ENCODE measurements at regions not wholly inside any gene's neighbourhood (a gene's known extent, or its start where the extent isn't known, plus 50 kb on each side); places are given as distances from the start of the nearest gene placed in this dataset.

GRCh38 chr5:152622628-152623027 lies 217.5 kb upstream of the NMUR2 start:
- no peaks in the 10 kb centered on the region for H3K36me3 ChIP-seq (ENCODE audit: insufficient read depth, low read length)
- H3K4me1 ChIP-seq (ENCODE audit: insufficient read depth, low read length): no peaks in the 10 kb centered on the region
- H3K9me3 ChIP-seq (ENCODE audit: insufficient read depth, low read length, severe bottlenecking): no peaks in the 10 kb centered on the region
- no peak overlapping the region for H3K4me3 ChIP-seq (ENCODE audit: low read depth in 1 of 2, low read length in 2 of 2)
- no peak overlapping the region for H3K4me2 ChIP-seq (ENCODE audit: insufficient read depth, low read length)
- no peak overlapping the region for H2AFZ ChIP-seq (ENCODE audit: low read depth, low read length)
- H3K27ac ChIP-seq (ENCODE audit: low read length): no peak overlapping the region
- no peak overlapping the region for H3K9ac ChIP-seq (ENCODE audit: low read depth, low read length)
- no peak for ATAC-seq (ENCODE audit: insufficient read depth, low read depth)
- H4K20me1 ChIP-seq (ENCODE audit: insufficient read depth, low read length): no peaks in the 10 kb centered on the region
- DNase-seq: no peak
- TF ChIP-seq EZH2 (IDR thresholded peaks at IDR 0.05; ENCODE audit: borderline replicate concordance, low read depth, low read length, severe bottlenecking) (no peak), CTCF (IDR thresholded peaks at IDR 0.05; ENCODE audit: borderline replicate concordance, extremely low read depth, low read length, poor library complexity, severe bottlenecking) (no peak)
- H3K79me2 ChIP-seq (ENCODE audit: insufficient read depth, low read length): no peaks in the 10 kb centered on the region
- no peaks in the 10 kb centered on the region for H3K27me3 ChIP-seq (ENCODE audit: insufficient read depth, low read length, poor library complexity)

- H3K36me3 ChIP-seq (ENCODE audit: insufficient read depth, low read length): no peaks in the 10 kb centered on the region
- no peak overlapping the region for H3K4me2 ChIP-seq (ENCODE audit: insufficient read depth, low read length)
- H4K20me1 ChIP-seq (ENCODE audit: insufficient read depth, low read length): no peaks in the 10 kb centered on the region
- H3K27ac ChIP-seq (ENCODE audit: low read length): no peak overlapping the region
- H3K9ac ChIP-seq (ENCODE audit: low read depth, low read length): no peak overlapping the region
- H3K4me3 ChIP-seq (ENCODE audit: low read depth in 1 of 2, low read length in 2 of 2): no peak overlapping the region
- H3K27me3 ChIP-seq (ENCODE audit: insufficient read depth, low read length, poor library complexity): no peaks in the 10 kb centered on the region
- H2AFZ ChIP-seq (ENCODE audit: low read depth, low read length): no peak overlapping the region
- H3K4me1 ChIP-seq (ENCODE audit: insufficient read depth, low read length): no peaks in the 10 kb centered on the region
- DNase-seq (no peak), ATAC-seq (ENCODE audit: insufficient read depth, low read depth) (no peak)
- no peaks in the 10 kb centered on the region for H3K79me2 ChIP-seq (ENCODE audit: insufficient read depth, low read length)
- TF ChIP-seq EZH2 (IDR thresholded peaks at IDR 0.05; ENCODE audit: borderline replicate concordance, low read depth, low read length, severe bottlenecking): no peak
- no peak for TF ChIP-seq CTCF (IDR thresholded peaks at IDR 0.05; ENCODE audit: borderline replicate concordance, extremely low read depth, low read length, poor library complexity, severe bottlenecking)
- no peaks in the 10 kb centered on the region for H3K9me3 ChIP-seq (ENCODE audit: insufficient read depth, low read length, severe bottlenecking)
Measured at GRCh38 chr5:152623951-152624350, 218.9 kb upstream of the NMUR2 start.

- H3K27ac ChIP-seq (ENCODE audit: low read length): no peak overlapping the region
- no peaks in the 10 kb centered on the region for H3K36me3 ChIP-seq (ENCODE audit: insufficient read depth, low read length)
- TF ChIP-seq CTCF (IDR thresholded peaks at IDR 0.05; ENCODE audit: borderline replicate concordance, extremely low read depth, low read length, poor library complexity, severe bottlenecking) (no peak), EZH2 (IDR thresholded peaks at IDR 0.05; ENCODE audit: borderline replicate concordance, low read depth, low read length, severe bottlenecking) (no peak)
- no peaks in the 10 kb centered on the region for H3K4me1 ChIP-seq (ENCODE audit: insufficient read depth, low read length)
- no peak overlapping the region for H3K4me2 ChIP-seq (ENCODE audit: insufficient read depth, low read length)
- H3K9me3 ChIP-seq (ENCODE audit: insufficient read depth, low read length, severe bottlenecking): no peaks in the 10 kb centered on the region
- H3K9ac ChIP-seq (ENCODE audit: low read depth, low read length): no peak overlapping the region
- DNase-seq: no peak
- no peaks in the 10 kb centered on the region for H3K27me3 ChIP-seq (ENCODE audit: insufficient read depth, low read length, poor library complexity)
- H2AFZ ChIP-seq (ENCODE audit: low read depth, low read length): no peak overlapping the region
- H4K20me1 ChIP-seq (ENCODE audit: insufficient read depth, low read length): no peaks in the 10 kb centered on the region
- no peak for ATAC-seq (ENCODE audit: insufficient read depth, low read depth)
- H3K79me2 ChIP-seq (ENCODE audit: insufficient read depth, low read length): no peaks in the 10 kb centered on the region
- H3K4me3 ChIP-seq (ENCODE audit: low read depth in 1 of 2, low read length in 2 of 2): no peak overlapping the region
Measured at GRCh38 chr5:152625696-152626095, 220.6 kb upstream of the NMUR2 start.

GRCh38 chr5:152631221-152631620 lies 226.1 kb upstream of the NMUR2 start:
- Histone ChIP-seq H2AFZ (ENCODE audit: low read depth, low read length) (no peak overlapping the region), H3K27ac (ENCODE audit: low read length) (no peak overlapping the region), H4K20me1 (ENCODE audit: insufficient read depth, low read length) (no peaks in the 10 kb centered on the region), H3K79me2 (ENCODE audit: insufficient read depth, low read length) (no peaks in the 10 kb centered on the region), H3K4me1 (ENCODE audit: insufficient read depth, low read length) (no peaks in the 10 kb centered on the region), H3K4me3 (ENCODE audit: low read depth in 1 of 2, low read length in 2 of 2) (no peak overlapping the region), H3K4me2 (ENCODE audit: insufficient read depth, low read length) (no peak overlapping the region), H3K27me3 (ENCODE audit: insufficient read depth, low read length, poor library complexity) (no peaks in the 10 kb centered on the region), H3K36me3 (ENCODE audit: insufficient read depth, low read length) (no peaks in the 10 kb centered on the region), H3K9me3 (ENCODE audit: insufficient read depth, low read length, severe bottlenecking) (no peaks in the 10 kb centered on the region), H3K9ac (ENCODE audit: low read depth, low read length) (no peak overlapping the region)
- no peak for DNase-seq
- ATAC-seq (ENCODE audit: insufficient read depth, low read depth): no peak
- no peak for TF ChIP-seq EZH2 (IDR thresholded peaks at IDR 0.05; ENCODE audit: borderline replicate concordance, low read depth, low read length, severe bottlenecking)
- TF ChIP-seq CTCF (IDR thresholded peaks at IDR 0.05; ENCODE audit: borderline replicate concordance, extremely low read depth, low read length, poor library complexity, severe bottlenecking): no peak

Data from DND-41 (cell line).